SK-N-SH treated with all-trans-retinoic acid at 6 μM for 48 hours (cell line): ENCODE measurements at regions not wholly inside any gene's neighbourhood (a gene's known extent, or its start where the extent isn't known, plus 50 kb on each side); places are given as distances from the start of the nearest gene placed in this dataset.

Experiments used
- GLIS3 ChIP-seq: fragments of 250-450 bp; sonication (Bioruptor Pico); IDR thresholded peaks from 2 replicates; pipeline ENCODE4 v1.5.0; 2020; ENCODE audit warnings: mild to moderate bottlenecking, moderate library complexity
- ISL1 ChIP-seq: fragments of 250-450 bp; sonication (Bioruptor Pico); IDR thresholded peaks from 2 replicates; pipeline ENCODE4 v2.1.2; 2022; ENCODE audit warnings: mild to moderate bottlenecking, moderate library complexity
- RARB ChIP-seq: fragments of 250-450 bp; sonication (Bioruptor Pico); IDR thresholded peaks from 2 replicates; pipeline ENCODE4 v1.8.0; 2021; ENCODE audit warnings: mild to moderate bottlenecking, moderate library complexity
- TF ChIP-seq, protein P1 (sequence below): fragments of 250-450 bp; sonication (Bioruptor Pico); IDR thresholded peaks from 2 replicates; pipeline ENCODE4 v1.8.0; 2020; ENCODE audit warnings: mild to moderate bottlenecking, moderate library complexity, borderline replicate concordance

DNA sequence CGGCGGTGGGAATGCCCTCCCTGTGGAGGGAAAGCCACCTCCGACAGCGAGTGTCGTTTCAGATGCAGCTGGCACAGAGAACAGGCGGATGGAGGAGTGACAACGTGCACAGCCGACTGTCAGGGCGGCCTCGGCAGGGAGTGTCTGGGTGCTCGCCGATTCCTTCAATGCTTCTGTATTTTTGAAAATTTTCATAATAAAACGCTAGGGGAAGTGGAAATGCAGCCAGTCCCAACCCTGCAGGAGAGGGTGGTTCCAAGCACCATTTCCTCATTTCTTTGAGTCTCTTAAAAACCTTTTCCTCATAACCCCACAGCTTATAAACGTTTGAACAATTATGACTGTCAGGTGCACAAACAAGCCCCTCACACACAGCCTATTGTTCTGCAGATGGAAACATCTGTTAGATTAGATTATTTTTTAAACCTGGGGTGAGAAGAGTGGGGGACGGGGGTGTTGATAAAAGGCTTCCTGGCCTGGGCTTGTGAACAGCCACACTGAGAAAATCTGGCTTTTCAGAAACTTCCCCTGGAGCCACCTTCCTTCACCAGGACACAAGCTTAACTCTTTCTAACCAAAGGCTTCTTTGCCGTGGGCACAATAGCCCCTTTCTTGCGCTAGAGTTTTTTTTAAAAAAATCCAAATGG is 228.9 kb downstream of the ANKRD60 start:
- TF ChIP-seq RARB, result no peak
- TF ChIP-seq, protein P1, sequence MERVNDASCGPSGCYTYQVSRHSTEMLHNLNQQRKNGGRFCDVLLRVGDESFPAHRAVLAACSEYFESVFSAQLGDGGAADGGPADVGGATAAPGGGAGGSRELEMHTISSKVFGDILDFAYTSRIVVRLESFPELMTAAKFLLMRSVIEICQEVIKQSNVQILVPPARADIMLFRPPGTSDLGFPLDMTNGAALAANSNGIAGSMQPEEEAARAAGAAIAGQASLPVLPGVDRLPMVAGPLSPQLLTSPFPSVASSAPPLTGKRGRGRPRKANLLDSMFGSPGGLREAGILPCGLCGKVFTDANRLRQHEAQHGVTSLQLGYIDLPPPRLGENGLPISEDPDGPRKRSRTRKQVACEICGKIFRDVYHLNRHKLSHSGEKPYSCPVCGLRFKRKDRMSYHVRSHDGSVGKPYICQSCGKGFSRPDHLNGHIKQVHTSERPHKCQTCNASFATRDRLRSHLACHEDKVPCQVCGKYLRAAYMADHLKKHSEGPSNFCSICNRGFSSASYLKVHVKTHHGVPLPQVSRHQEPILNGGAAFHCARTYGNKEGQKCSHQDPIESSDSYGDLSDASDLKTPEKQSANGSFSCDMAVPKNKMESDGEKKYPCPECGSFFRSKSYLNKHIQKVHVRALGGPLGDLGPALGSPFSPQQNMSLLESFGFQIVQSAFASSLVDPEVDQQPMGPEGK (CRISPR knock-in tag), result no peak
- TF ChIP-seq GLIS3 (CRISPR knock-in tag), result no peak
- no peak for TF ChIP-seq ISL1 (CRISPR knock-in tag)
